Right atrium auricular region (tissue), 2 donors: ENCODE measurements at regions not wholly inside any gene's neighbourhood (a gene's known extent, or its start where the extent isn't known, plus 50 kb on each side); places are given as distances from the start of the nearest gene placed in this dataset.

Source experiments
- DNase-seq: peaks from one replicate; pipeline ENCODE4 v3.0.0-alpha.2; 2019; ENCODE audit warnings: low spot score
- H3K27ac ChIP-seq, 2 donors: fragments of 200-600 bp; sonication (generic); 1 replicate in 1 of 2; 2 replicates in 1 of 2; pipeline ENCODE4 v1.5.1; 2016 to 2019
- H3K27me3 ChIP-seq, 2 donors: fragments of 200-600 bp; sonication (generic); one replicate each; pipeline versions ENCODE4 v1.5.1 to v1.6.0; 2017 to 2019
- H3K36me3 ChIP-seq: fragments of 200-600 bp; sonication (generic); one replicate; pipeline ENCODE4 v1.5.1; 2016
- H3K4me1 ChIP-seq, 2 donors: fragments of 200-600 bp; sonication (generic); one replicate each; pipeline versions ENCODE4 v1.5.1 to v1.6.0; 2017 to 2019
- H3K4me3 ChIP-seq, 2 donors: fragments of 200-600 bp; sonication (generic); 1 replicate in 1 of 2; 2 replicates in 1 of 2; pipeline ENCODE4 v1.5.1; 2017 to 2019; ENCODE audit warnings: mild to moderate bottlenecking in 1 of 2, moderate library complexity in 1 of 2
- H3K9me3 ChIP-seq, 2 donors: fragments of 200-600 bp; sonication (generic); one replicate each; pipeline ENCODE4 v1.5.1; 2019
- TF ChIP-seq, protein P1 (sequence below), 2 donors: fragments of 200-600 bp; sonication (generic); IDR thresholded peaks; one replicate each; pipeline ENCODE4 v1.5.1; 2019; ENCODE audit warnings: antibody characterized with exemption in 2 of 2

DNA sequence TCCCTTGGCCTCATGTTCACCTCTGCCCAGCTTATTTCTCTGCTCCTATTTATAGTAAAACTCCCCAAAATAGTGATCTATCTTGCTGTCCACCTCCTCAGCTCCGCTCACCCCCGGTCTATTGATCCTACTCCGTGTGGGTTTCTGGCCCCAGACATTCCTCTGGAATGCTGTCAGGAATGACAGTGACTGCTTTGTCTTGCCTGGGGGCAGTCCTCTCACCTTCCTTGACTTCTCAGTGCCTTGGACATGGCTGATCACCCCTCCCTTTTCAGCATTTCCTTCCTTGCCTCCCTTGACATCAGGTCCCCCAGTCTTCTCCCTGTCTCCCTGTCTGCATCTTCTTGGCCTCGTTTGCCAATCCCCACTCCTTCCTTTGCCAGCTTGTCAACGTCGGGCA lies 108.1 kb upstream of the BACE2 start:
- H3K9me3 ChIP-seq = peaks cover 0 to 6% of the 10 kb centered on the region in 2 donors
- H3K27ac ChIP-seq = no peak overlapping the region
- no peaks in the 10 kb centered on the region for H3K36me3 ChIP-seq
- no peaks in the 10 kb centered on the region for H3K4me1 ChIP-seq
- TF ChIP-seq, protein P1, sequence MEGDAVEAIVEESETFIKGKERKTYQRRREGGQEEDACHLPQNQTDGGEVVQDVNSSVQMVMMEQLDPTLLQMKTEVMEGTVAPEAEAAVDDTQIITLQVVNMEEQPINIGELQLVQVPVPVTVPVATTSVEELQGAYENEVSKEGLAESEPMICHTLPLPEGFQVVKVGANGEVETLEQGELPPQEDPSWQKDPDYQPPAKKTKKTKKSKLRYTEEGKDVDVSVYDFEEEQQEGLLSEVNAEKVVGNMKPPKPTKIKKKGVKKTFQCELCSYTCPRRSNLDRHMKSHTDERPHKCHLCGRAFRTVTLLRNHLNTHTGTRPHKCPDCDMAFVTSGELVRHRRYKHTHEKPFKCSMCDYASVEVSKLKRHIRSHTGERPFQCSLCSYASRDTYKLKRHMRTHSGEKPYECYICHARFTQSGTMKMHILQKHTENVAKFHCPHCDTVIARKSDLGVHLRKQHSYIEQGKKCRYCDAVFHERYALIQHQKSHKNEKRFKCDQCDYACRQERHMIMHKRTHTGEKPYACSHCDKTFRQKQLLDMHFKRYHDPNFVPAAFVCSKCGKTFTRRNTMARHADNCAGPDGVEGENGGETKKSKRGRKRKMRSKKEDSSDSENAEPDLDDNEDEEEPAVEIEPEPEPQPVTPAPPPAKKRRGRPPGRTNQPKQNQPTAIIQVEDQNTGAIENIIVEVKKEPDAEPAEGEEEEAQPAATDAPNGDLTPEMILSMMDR (IDR thresholded peaks at IDR 0.05) = no peak
- H3K4me3 ChIP-seq = no peak overlapping the region
- H3K27me3 ChIP-seq = no peaks in the 10 kb centered on the region
- DNase-seq = no peak

- DNase-seq = no peak
- TF ChIP-seq, protein P1 (IDR thresholded peaks at IDR 0.05) = no peak
- H3K27ac ChIP-seq = no peak overlapping the region
- peaks cover 0 to 6% of the 10 kb centered on the region in 2 donors for H3K9me3 ChIP-seq
- no peaks in the 10 kb centered on the region for H3K27me3 ChIP-seq
- H3K4me3 ChIP-seq = no peak overlapping the region
- no peaks in the 10 kb centered on the region for H3K36me3 ChIP-seq
- H3K4me1 ChIP-seq = no peaks in the 10 kb centered on the region
These were observed 106.3 kb upstream of the BACE2 start for GRCh38 chr21:41061701-41062100.

GRCh38 chr21:41064334-41064791 lies 103.6 kb upstream of the BACE2 start:
- H3K36me3 ChIP-seq = no peaks in the 10 kb centered on the region
- no peaks in the 10 kb centered on the region for H3K9me3 ChIP-seq
- DNase-seq = no peak
- no peak overlapping the region for H3K27ac ChIP-seq
- peaks cover 0 to 10% of the 10 kb centered on the region in 2 donors for H3K4me1 ChIP-seq
- TF ChIP-seq, protein P1 (IDR thresholded peaks at IDR 0.05) = no peak
- no peaks in the 10 kb centered on the region for H3K27me3 ChIP-seq
- no peak overlapping the region for H3K4me3 ChIP-seq

GRCh38 chr21:41064951-41065350 lies 103.0 kb upstream of the BACE2 start:
- H3K27ac ChIP-seq = no peak overlapping the region
- DNase-seq = no peak
- H3K4me3 ChIP-seq = no peak overlapping the region
- TF ChIP-seq, protein P1 (IDR thresholded peaks at IDR 0.05) = no peak
- H3K27me3 ChIP-seq = no peaks in the 10 kb centered on the region
- no peaks in the 10 kb centered on the region for H3K36me3 ChIP-seq
- peaks cover 0 to 10% of the 10 kb centered on the region in 2 donors for H3K4me1 ChIP-seq
- H3K9me3 ChIP-seq = no peaks in the 10 kb centered on the region

DNA sequence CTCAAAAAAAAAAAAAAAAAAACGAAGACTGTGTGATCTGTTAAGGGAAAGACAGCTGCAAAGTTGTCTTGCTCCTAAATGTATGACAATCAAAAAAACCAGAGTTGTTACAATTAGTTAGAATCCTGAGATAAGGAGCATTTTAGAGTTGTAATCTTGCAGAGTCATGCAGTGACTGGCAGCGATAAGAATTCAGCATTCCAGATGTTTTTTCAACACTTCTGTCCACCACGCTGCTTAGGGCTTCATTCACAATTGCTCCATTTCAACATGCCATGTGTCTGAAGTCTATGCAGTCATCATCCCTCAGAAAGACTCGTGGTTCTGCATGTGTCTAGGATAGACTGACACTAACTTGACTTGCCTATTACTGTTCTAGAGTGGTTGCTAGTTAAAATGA lies 102.4 kb upstream of the BACE2 start:
- no peak overlapping the region for H3K4me3 ChIP-seq
- no peak for DNase-seq
- no peak overlapping the region for H3K27ac ChIP-seq
- H3K9me3 ChIP-seq = no peaks in the 10 kb centered on the region
- no peaks in the 10 kb centered on the region for H3K36me3 ChIP-seq
- peaks cover 0 to 10% of the 10 kb centered on the region in 2 donors for H3K4me1 ChIP-seq
- no peaks in the 10 kb centered on the region for H3K27me3 ChIP-seq
- TF ChIP-seq, protein P1 (IDR thresholded peaks at IDR 0.05) = no peak
